B cell (primary cell): ENCODE measurements at regions not wholly inside any gene's neighbourhood (a gene's known extent, or its start where the extent isn't known, plus 50 kb on each side); places are given as distances from the start of the nearest gene placed in this dataset.

ENCODE experiments used
- ATAC-seq: fragments of 200-7000 bp; cut with Tn5 transposase; one replicate; pipeline ENCODE4 v1.10.0; 2021; ENCODE audit warnings: low read depth, mild to moderate bottlenecking, moderate number of reproducible peaks, moderate library complexity
- CTCF ChIA-PET: fragments of 350-600 bp; sonication (Branson Sonifier 250); formaldehyde crosslinking; loops from one replicate; lab custom pipeline; 2021; ENCODE audit warnings: antibody characterized with exemption, inconsistent platforms; lab: Charles Lee
- POLR2A ChIA-PET: fragments of 350-600 bp; sonication (Branson Sonifier 250); formaldehyde crosslinking; loops from one replicate; lab custom pipeline; 2021; ENCODE audit warnings: antibody characterized with exemption; lab: Charles Lee
- DNase-seq: peaks from one replicate; pipeline ENCODE4 v3.0.0; 2013
- H2AFZ ChIP-seq: 2 replicates; pipeline ENCODE4 v1.6.1; 2012; ENCODE audit warnings: mild to moderate bottlenecking, low read depth, low read length; ENCODE audit not compliant: insufficient read depth, poor library complexity, severe bottlenecking
- H3K27ac ChIP-seq, 2 donors: 1 replicate in 1 of 2; 2 replicates in 1 of 2; pipeline ENCODE4 v1.5.1; 2012 to 2013; ENCODE audit warnings: low read length in 2 of 2, mild to moderate bottlenecking in 2 of 2, moderate library complexity in 1 of 2
- H3K27me3 ChIP-seq, 4 experiments: fragments of 200-600 bp in 1 of 4; sonication (generic) in 1 of 4; replicated peaks in 1 of 4; 1 replicate in 2 of 4; 2 replicates in 2 of 4; pipeline versions ENCODE4 v1.6.1 to v1.7.0; 2013 to 2016; ENCODE audit warnings: low read length in 3 of 4, mild to moderate bottlenecking in 2 of 4, mixed read lengths in 1 of 4, moderate library complexity in 1 of 4; ENCODE audit not compliant: insufficient read depth in 4 of 4, control insufficient read depth in 3 of 4; ENCODE audit errors: control extremely low read depth in 1 of 4
- H3K36me3 ChIP-seq, 2 experiments: replicated peaks in 1 of 2; 1 replicate in 1 of 2; 2 replicates in 1 of 2; pipeline versions ENCODE4 v1.6.1 to v1.7.1; 2013; ENCODE audit warnings: low read length in 1 of 2; ENCODE audit not compliant: insufficient read depth in 2 of 2, control insufficient read depth in 1 of 2; ENCODE audit errors: control extremely low read depth in 1 of 2, extremely low read depth in 1 of 2
- H3K4me1 ChIP-seq, 2 donors: fragments of 200-600 bp in 1 of 2; sonication (generic) in 1 of 2; 1 replicate in 1 of 2; 2 replicates in 1 of 2; pipeline versions ENCODE4 v1.5.1 to v1.6.1; 2013 to 2017; ENCODE audit warnings: low read length in 2 of 2; ENCODE audit not compliant: control insufficient read depth in 2 of 2, insufficient read depth in 2 of 2
- H3K4me2 ChIP-seq: replicated peaks from 2 replicates; pipeline ENCODE3; 2012; ENCODE audit warnings: mild to moderate bottlenecking, low read depth, low read length; ENCODE audit not compliant: poor library complexity, severe bottlenecking
- H3K4me3 ChIP-seq, 5 experiments: fragments of 200-600 bp in 1 of 5; sonication (generic) in 1 of 5; 1 replicate in 3 of 5; 2 replicates in 2 of 5; pipeline versions ENCODE4 v1.5.1 to v1.7.0; 2011 to 2016; ENCODE audit warnings: low read length in 4 of 5, mild to moderate bottlenecking in 4 of 5, low read depth in 2 of 5, control low read depth in 1 of 5, moderate library complexity in 1 of 5; ENCODE audit not compliant: insufficient read depth in 1 of 5; ENCODE audit errors: control extremely low read depth in 1 of 5, extremely low read depth in 1 of 5
- H3K79me2 ChIP-seq: fragments of 200-600 bp; sonication (generic); one replicate; pipeline ENCODE4 v1.6.0; 2016; ENCODE audit warnings: low read length; ENCODE audit not compliant: control insufficient read depth, insufficient read depth
- H3K9ac ChIP-seq: fragments of 200-600 bp; sonication (generic); 2 replicates; pipeline ENCODE4 v1.6.1; 2017; ENCODE audit warnings: mild to moderate bottlenecking, low read length, moderate library complexity
- H3K9me3 ChIP-seq, 3 donors: one replicate each; pipeline versions ENCODE4 v1.6.1 to v1.7.1; 2013; ENCODE audit warnings: low read length in 2 of 3; ENCODE audit not compliant: control insufficient read depth in 2 of 3, insufficient read depth in 1 of 3; ENCODE audit errors: control extremely low read depth in 1 of 3
- H4K20me1 ChIP-seq: 2 replicates; pipeline ENCODE4 v1.6.0; 2012; ENCODE audit warnings: mild to moderate bottlenecking, low read length; ENCODE audit not compliant: insufficient read depth, control insufficient read depth, poor library complexity, severe bottlenecking
- H3K27ac Mint-ChIP-seq: one replicate; pipeline ENCODE4 v1.8.0; 2021; ENCODE audit warnings: mixed read lengths
- H3K27me3 Mint-ChIP-seq: one replicate; pipeline ENCODE4 v1.8.0; 2021; ENCODE audit warnings: mixed read lengths
- H3K4me1 Mint-ChIP-seq: one replicate; pipeline ENCODE4 v1.8.0; 2021; ENCODE audit warnings: mixed read lengths
- H3K4me3 Mint-ChIP-seq: one replicate; pipeline ENCODE4 v1.8.0; 2021; ENCODE audit warnings: mixed read lengths
- H3K9me3 Mint-ChIP-seq: one replicate; pipeline ENCODE4 v1.8.0; 2022; ENCODE audit warnings: mixed read lengths; ENCODE audit not compliant: insufficient read depth
- EZH2 ChIP-seq: IDR thresholded peaks from 2 replicates; pipeline ENCODE4 v1.6.1; 2012; ENCODE audit warnings: borderline replicate concordance, low read depth, mild to moderate bottlenecking, moderate library complexity, low read length; ENCODE audit not compliant: insufficient read depth, poor library complexity, severe bottlenecking
- intact Hi-C: fragments of 100-400 bp; cut with micrococcal nuclease; formaldehyde crosslinking; loops from one replicate; pipeline ENCODE4 v1.10.0; 2022
- TF ChIP-seq, protein P1 (sequence below): fragments of 200-600 bp; IDR thresholded peaks from one replicate; pipeline ENCODE4 v1.8.0; 2022; ENCODE audit warnings: antibody characterized with exemption, mild to moderate bottlenecking

- H3K27me3 ChIP-seq, result no peaks in the 10 kb centered on the region
- H3K27ac ChIP-seq, result no peak overlapping the region
- Mint-ChIP-seq H3K4me1 (no peaks in the 10 kb centered on the region), H3K9me3 (no peaks in the 10 kb centered on the region), H3K27ac (no peak overlapping the region), H3K27me3 (no peaks in the 10 kb centered on the region), H3K4me3 (no peak overlapping the region)
- POLR2A ChIA-PET, result no interaction called here
- intact Hi-C loops, result no loop called here
- H3K4me1 ChIP-seq, result no peaks in the 10 kb centered on the region
- H4K20me1 ChIP-seq, result no peaks in the 10 kb centered on the region
- CTCF ChIA-PET, result no interaction called here
- no peaks in the 10 kb centered on the region for H3K36me3 ChIP-seq
- no peak overlapping the region for H3K9ac ChIP-seq
- DNase-seq (no peak), ATAC-seq (no peak)
- no peak for TF ChIP-seq EZH2
- TF ChIP-seq, protein P1, sequence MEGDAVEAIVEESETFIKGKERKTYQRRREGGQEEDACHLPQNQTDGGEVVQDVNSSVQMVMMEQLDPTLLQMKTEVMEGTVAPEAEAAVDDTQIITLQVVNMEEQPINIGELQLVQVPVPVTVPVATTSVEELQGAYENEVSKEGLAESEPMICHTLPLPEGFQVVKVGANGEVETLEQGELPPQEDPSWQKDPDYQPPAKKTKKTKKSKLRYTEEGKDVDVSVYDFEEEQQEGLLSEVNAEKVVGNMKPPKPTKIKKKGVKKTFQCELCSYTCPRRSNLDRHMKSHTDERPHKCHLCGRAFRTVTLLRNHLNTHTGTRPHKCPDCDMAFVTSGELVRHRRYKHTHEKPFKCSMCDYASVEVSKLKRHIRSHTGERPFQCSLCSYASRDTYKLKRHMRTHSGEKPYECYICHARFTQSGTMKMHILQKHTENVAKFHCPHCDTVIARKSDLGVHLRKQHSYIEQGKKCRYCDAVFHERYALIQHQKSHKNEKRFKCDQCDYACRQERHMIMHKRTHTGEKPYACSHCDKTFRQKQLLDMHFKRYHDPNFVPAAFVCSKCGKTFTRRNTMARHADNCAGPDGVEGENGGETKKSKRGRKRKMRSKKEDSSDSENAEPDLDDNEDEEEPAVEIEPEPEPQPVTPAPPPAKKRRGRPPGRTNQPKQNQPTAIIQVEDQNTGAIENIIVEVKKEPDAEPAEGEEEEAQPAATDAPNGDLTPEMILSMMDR, result no peak
- H3K4me3 ChIP-seq, result no peak overlapping the region
- no peak overlapping the region for H2AFZ ChIP-seq
- no peak overlapping the region for H3K4me2 ChIP-seq
- H3K79me2 ChIP-seq, result no peaks in the 10 kb centered on the region
- no peaks in the 10 kb centered on the region for H3K9me3 ChIP-seq
Observed at GRCh38 chr2:150607390-150607811, 119.9 kb upstream of the RND3 start.

GRCh38 chr2:150606380-150607060 lies 119.1 kb upstream of the RND3 start:
- no peaks in the 10 kb centered on the region for H3K27me3 ChIP-seq
- no peaks in the 10 kb centered on the region for H3K9me3 ChIP-seq
- H2AFZ ChIP-seq, result no peak overlapping the region
- no peak overlapping the region for H3K4me3 ChIP-seq
- no peaks in the 10 kb centered on the region for H3K36me3 ChIP-seq
- Mint-ChIP-seq H3K27ac (no peak overlapping the region), H3K27me3 (no peaks in the 10 kb centered on the region), H3K9me3 (no peaks in the 10 kb centered on the region), H3K4me1 (no peaks in the 10 kb centered on the region), H3K4me3 (no peak overlapping the region)
- no peaks in the 10 kb centered on the region for H3K79me2 ChIP-seq
- POLR2A ChIA-PET, result no interaction called here
- DNase-seq, result no peak
- intact Hi-C loops, result no loop called here
- no peaks in the 10 kb centered on the region for H3K4me1 ChIP-seq
- no peak overlapping the region for H3K4me2 ChIP-seq
- TF ChIP-seq, protein P1, result no peak
- TF ChIP-seq EZH2, result no peak
- ATAC-seq, result no peak
- CTCF ChIA-PET, result no interaction called here
- no peaks in the 10 kb centered on the region for H4K20me1 ChIP-seq
- H3K9ac ChIP-seq, result no peak overlapping the region
- no peak overlapping the region for H3K27ac ChIP-seq
